WTC11 (cell line): ENCODE measurements at regions not wholly inside any gene's neighbourhood (a gene's known extent, or its start where the extent isn't known, plus 50 kb on each side); places are given as distances from the start of the nearest gene placed in this dataset.

Experiments
- ATAC-seq: fragments of 200-7000 bp; cut with Tn5 transposase; 2 replicates; pipeline ENCODE4 v1.10.0; 2021; ENCODE audit warnings: mild to moderate bottlenecking, moderate library complexity
- CTCF ChIA-PET: fragments of 300-600 bp; sonication (Branson Sonifier 250); formaldehyde crosslinking; loops from one replicate; lab custom pipeline; 2021; ENCODE audit warnings: antibody characterized with exemption; lab: Charles Lee
- POLR2A ChIA-PET: fragments of 350-600 bp; sonication (Branson Sonifier 250); formaldehyde crosslinking; loops from one replicate; lab custom pipeline; 2021; ENCODE audit warnings: antibody characterized with exemption; lab: Charles Lee
- DNase-seq: peaks from one replicate; pipeline ENCODE4 v3.0.0; 2021; ENCODE audit warnings: low spot score
- H3K27ac Mint-ChIP-seq: 2 replicates; pipeline ENCODE4 v1.8.0; 2021; ENCODE audit warnings: mixed read lengths
- H3K27me3 Mint-ChIP-seq: 2 replicates; pipeline ENCODE4 v1.8.0; 2021; ENCODE audit warnings: low read depth, mild to moderate bottlenecking, moderate library complexity, mixed read lengths
- H3K36me3 Mint-ChIP-seq: 2 replicates; pipeline ENCODE4 v1.8.0; 2021; ENCODE audit warnings: mixed read lengths
- H3K4me1 Mint-ChIP-seq: 2 replicates; pipeline ENCODE4 v1.8.0; 2022; ENCODE audit warnings: mixed read lengths
- H3K4me3 Mint-ChIP-seq: 2 replicates; pipeline ENCODE4 v1.8.0; 2021; ENCODE audit warnings: mild to moderate bottlenecking, moderate library complexity, mixed read lengths
- H3K9me3 Mint-ChIP-seq: 2 replicates; pipeline ENCODE4 v1.8.0; 2021; ENCODE audit warnings: mixed read lengths
- HMGA2 ChIP-seq: fragments of 250-450 bp; sonication (Bioruptor Pico); IDR thresholded peaks from 2 replicates; pipeline ENCODE4 v1.4.0; 2021; ENCODE audit warnings: mild to moderate bottlenecking, moderate library complexity
- IRF2 ChIP-seq: sonication (generic); formaldehyde crosslinking; IDR thresholded peaks from 2 replicates; pipeline ENCODE4 v1.8.0; 2022; ENCODE audit warnings: low read depth, missing genetic modification reagents, borderline replicate concordance
- MAX ChIP-seq: sonication (generic); formaldehyde crosslinking; IDR thresholded peaks from 2 replicates; pipeline ENCODE4 v1.8.0; 2022; ENCODE audit warnings: mild to moderate bottlenecking, missing genetic modification reagents
- PRDM15 ChIP-seq: sonication (generic); formaldehyde crosslinking; IDR thresholded peaks from 2 replicates; pipeline ENCODE4 v1.8.0; 2022; ENCODE audit warnings: missing genetic modification reagents
- SMAD4 ChIP-seq: sonication (generic); formaldehyde crosslinking; IDR thresholded peaks from 2 replicates; pipeline ENCODE4 v1.8.0; 2022; ENCODE audit warnings: mild to moderate bottlenecking, missing genetic modification reagents
- ZNF121 ChIP-seq: sonication (generic); formaldehyde crosslinking; IDR thresholded peaks from 2 replicates; pipeline ENCODE4 v1.8.0; 2023; ENCODE audit warnings: missing genetic modification reagents
- ZNF219 ChIP-seq: sonication (generic); formaldehyde crosslinking; IDR thresholded peaks from 2 replicates; pipeline ENCODE4 v1.8.0; 2023; ENCODE audit warnings: missing genetic modification reagents, mild to moderate bottlenecking, borderline replicate concordance
- TF ChIP-seq, protein P1 (sequence below): sonication (generic); formaldehyde crosslinking; IDR thresholded peaks from 2 replicates; pipeline ENCODE4 v1.8.0; 2023; ENCODE audit warnings: missing genetic modification reagents
- TF ChIP-seq, protein P2 (sequence below): fragments of 250-450 bp; sonication (Bioruptor Pico); IDR thresholded peaks from 2 replicates; pipeline ENCODE4 v1.9.0; 2021; ENCODE audit warnings: mild to moderate bottlenecking, borderline replicate concordance
- TF ChIP-seq, protein P3 (sequence below): sonication (generic); formaldehyde crosslinking; IDR thresholded peaks from 2 replicates; pipeline ENCODE4 v1.8.0; 2022; ENCODE audit warnings: mild to moderate bottlenecking, missing genetic modification reagents
- TF ChIP-seq, protein P4 (sequence below): sonication (generic); formaldehyde crosslinking; IDR thresholded peaks from 2 replicates; pipeline ENCODE4 v1.8.1; 2022; ENCODE audit warnings: missing genetic modification reagents, borderline replicate concordance

GRCh38 chr20:22762576-22763256 lies 178.3 kb upstream of the FOXA2 start (continued):
- no peak for TF ChIP-seq PRDM15 (CRISPR knock-in tag)

DNA sequence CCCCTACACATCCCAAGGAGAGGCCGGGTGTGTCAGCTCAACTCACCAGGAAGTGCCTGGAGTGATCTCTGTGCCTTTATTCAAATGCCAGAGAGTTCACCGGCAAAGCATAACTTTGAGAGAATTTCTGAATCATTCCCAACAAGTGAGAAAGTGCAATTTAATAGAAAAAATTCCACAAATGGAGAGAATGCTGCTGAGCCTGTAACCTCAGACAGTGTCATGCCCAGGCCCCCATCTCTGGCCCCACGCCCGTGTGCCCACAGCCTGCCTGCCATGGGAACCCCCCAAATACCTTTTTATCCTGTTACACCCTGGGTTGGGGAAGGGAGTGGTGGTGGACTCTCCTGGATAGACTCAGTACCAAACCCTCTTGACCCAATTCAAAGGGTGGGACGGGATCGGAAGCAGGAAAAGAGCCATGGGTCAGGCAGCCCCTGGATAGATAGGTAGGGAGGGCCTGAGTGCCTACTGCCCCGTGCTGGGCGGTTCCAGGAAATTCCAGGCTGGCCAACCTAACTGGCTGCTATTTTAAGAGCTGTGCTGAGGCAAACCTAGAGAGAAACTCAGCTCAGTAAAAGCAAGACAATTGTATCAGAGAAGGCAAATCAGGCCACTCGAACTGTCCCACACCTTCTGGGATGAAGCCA lies 179.0 kb upstream of the FOXA2 start:
- H3K27me3 Mint-ChIP-seq, result no peaks in the 10 kb centered on the region
- ChIA-PET CTCF (interaction anchor here (1.1 to 2.4 kb wide), 2 partner anchors 71 kb away, joined by 3 to 5 read pairs; no protein-coding TSS in a partner anchor), POLR2A (no interaction called here)
- no peak overlapping the region for H3K4me3 Mint-ChIP-seq
- H3K4me1 Mint-ChIP-seq, result peaks cover 5% of the 10 kb centered on the region; the same call in 1 of the 2 replicates
- no peaks in the 10 kb centered on the region for H3K36me3 Mint-ChIP-seq
- TF ChIP-seq IRF2 (CRISPR knock-in tag) (no peak), ZNF121 (CRISPR knock-in tag) (no peak), HMGA2 (CRISPR knock-in tag) (no peak), MAX (CRISPR knock-in tag) (no peak), SMAD4 (no peak), ZNF219 (CRISPR knock-in tag) (no peak)
- TF ChIP-seq, protein P1, sequence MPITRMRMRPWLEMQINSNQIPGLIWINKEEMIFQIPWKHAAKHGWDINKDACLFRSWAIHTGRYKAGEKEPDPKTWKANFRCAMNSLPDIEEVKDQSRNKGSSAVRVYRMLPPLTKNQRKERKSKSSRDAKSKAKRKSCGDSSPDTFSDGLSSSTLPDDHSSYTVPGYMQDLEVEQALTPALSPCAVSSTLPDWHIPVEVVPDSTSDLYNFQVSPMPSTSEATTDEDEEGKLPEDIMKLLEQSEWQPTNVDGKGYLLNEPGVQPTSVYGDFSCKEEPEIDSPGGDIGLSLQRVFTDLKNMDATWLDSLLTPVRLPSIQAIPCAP (CRISPR knock-in tag), result no peak
- TF ChIP-seq, protein P2, sequence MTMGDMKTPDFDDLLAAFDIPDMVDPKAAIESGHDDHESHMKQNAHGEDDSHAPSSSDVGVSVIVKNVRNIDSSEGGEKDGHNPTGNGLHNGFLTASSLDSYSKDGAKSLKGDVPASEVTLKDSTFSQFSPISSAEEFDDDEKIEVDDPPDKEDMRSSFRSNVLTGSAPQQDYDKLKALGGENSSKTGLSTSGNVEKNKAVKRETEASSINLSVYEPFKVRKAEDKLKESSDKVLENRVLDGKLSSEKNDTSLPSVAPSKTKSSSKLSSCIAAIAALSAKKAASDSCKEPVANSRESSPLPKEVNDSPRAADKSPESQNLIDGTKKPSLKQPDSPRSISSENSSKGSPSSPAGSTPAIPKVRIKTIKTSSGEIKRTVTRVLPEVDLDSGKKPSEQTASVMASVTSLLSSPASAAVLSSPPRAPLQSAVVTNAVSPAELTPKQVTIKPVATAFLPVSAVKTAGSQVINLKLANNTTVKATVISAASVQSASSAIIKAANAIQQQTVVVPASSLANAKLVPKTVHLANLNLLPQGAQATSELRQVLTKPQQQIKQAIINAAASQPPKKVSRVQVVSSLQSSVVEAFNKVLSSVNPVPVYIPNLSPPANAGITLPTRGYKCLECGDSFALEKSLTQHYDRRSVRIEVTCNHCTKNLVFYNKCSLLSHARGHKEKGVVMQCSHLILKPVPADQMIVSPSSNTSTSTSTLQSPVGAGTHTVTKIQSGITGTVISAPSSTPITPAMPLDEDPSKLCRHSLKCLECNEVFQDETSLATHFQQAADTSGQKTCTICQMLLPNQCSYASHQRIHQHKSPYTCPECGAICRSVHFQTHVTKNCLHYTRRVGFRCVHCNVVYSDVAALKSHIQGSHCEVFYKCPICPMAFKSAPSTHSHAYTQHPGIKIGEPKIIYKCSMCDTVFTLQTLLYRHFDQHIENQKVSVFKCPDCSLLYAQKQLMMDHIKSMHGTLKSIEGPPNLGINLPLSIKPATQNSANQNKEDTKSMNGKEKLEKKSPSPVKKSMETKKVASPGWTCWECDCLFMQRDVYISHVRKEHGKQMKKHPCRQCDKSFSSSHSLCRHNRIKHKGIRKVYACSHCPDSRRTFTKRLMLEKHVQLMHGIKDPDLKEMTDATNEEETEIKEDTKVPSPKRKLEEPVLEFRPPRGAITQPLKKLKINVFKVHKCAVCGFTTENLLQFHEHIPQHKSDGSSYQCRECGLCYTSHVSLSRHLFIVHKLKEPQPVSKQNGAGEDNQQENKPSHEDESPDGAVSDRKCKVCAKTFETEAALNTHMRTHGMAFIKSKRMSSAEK, result no peak
- TF ChIP-seq, protein P3, sequence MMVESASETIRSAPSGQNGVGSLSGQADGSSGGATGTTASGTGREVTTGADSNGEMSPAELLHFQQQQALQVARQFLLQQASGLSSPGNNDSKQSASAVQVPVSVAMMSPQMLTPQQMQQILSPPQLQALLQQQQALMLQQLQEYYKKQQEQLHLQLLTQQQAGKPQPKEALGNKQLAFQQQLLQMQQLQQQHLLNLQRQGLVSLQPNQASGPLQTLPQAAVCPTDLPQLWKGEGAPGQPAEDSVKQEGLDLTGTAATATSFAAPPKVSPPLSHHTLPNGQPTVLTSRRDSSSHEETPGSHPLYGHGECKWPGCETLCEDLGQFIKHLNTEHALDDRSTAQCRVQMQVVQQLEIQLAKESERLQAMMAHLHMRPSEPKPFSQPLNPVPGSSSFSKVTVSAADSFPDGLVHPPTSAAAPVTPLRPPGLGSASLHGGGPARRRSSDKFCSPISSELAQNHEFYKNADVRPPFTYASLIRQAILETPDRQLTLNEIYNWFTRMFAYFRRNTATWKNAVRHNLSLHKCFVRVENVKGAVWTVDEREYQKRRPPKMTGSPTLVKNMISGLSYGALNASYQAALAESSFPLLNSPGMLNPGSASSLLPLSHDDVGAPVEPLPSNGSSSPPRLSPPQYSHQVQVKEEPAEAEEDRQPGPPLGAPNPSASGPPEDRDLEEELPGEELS (CRISPR knock-in tag), result no peak
- TF ChIP-seq, protein P4, sequence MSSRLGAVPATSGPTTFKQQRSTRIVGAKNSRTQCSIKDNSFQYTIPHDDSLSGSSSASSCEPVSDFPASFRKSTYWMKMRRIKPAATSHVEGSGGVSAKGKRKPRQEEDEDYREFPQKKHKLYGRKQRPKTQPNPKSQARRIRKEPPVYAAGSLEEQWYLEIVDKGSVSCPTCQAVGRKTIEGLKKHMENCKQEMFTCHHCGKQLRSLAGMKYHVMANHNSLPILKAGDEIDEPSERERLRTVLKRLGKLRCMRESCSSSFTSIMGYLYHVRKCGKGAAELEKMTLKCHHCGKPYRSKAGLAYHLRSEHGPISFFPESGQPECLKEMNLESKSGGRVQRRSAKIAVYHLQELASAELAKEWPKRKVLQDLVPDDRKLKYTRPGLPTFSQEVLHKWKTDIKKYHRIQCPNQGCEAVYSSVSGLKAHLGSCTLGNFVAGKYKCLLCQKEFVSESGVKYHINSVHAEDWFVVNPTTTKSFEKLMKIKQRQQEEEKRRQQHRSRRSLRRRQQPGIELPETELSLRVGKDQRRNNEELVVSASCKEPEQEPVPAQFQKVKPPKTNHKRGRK (CRISPR knock-in tag), result no peak
- H3K9me3 Mint-ChIP-seq, result no peaks in the 10 kb centered on the region
- H3K27ac Mint-ChIP-seq, result no peak overlapping the region
- ATAC-seq (no peak), DNase-seq (no peak)
